IMR-90 (cell line): ENCODE measurements at regions not wholly inside any gene's neighbourhood (a gene's known extent, or its start where the extent isn't known, plus 50 kb on each side); places are given as distances from the start of the nearest gene placed in this dataset.

Experiments
- CEBPB ChIP-seq: IDR thresholded peaks from 2 replicates; pipeline ENCODE4 v1.6.1; 2012; ENCODE audit warnings: low read depth, low read length, improper control_type of control experiment
- POLR2A ChIP-seq: IDR thresholded peaks from 2 replicates; pipeline ENCODE4 v1.6.1; 2012; ENCODE audit warnings: mild to moderate bottlenecking, low read depth, low read length
- TF ChIP-seq, protein P1 (sequence below): conservative IDR thresholded peaks from 2 replicates; pipeline ENCODE4 v1.5.1; 2012; ENCODE audit warnings: mild to moderate bottlenecking, low read depth, low read length, improper control_type of control experiment

DNA sequence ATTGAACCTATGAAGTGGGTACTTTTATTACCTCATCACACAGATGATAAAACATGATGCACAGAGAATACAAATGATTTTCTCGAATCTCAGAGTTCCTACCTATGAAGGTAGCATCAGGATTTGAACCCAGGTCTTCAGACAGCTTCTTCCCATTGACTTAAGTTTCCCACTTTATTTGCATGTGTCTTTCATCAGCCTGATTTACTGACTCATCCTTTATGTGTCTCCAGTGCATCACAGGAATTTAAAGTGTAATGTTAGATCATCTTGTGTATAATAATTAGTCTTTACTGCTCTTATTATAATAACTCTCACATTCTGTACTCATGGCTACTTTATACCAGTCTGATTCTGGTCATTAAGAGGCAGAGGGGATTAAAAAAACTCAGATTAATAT lies 449.4 kb upstream of the SUCLG2 start:
- TF ChIP-seq, protein P1, sequence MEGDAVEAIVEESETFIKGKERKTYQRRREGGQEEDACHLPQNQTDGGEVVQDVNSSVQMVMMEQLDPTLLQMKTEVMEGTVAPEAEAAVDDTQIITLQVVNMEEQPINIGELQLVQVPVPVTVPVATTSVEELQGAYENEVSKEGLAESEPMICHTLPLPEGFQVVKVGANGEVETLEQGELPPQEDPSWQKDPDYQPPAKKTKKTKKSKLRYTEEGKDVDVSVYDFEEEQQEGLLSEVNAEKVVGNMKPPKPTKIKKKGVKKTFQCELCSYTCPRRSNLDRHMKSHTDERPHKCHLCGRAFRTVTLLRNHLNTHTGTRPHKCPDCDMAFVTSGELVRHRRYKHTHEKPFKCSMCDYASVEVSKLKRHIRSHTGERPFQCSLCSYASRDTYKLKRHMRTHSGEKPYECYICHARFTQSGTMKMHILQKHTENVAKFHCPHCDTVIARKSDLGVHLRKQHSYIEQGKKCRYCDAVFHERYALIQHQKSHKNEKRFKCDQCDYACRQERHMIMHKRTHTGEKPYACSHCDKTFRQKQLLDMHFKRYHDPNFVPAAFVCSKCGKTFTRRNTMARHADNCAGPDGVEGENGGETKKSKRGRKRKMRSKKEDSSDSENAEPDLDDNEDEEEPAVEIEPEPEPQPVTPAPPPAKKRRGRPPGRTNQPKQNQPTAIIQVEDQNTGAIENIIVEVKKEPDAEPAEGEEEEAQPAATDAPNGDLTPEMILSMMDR: no peak
- TF ChIP-seq CEBPB (no peak), POLR2A (no peak)
